Colonic mucosa (tissue), 4 donors: ENCODE measurements at regions not wholly inside any gene's neighbourhood (a gene's known extent, or its start where the extent isn't known, plus 50 kb on each side); places are given as distances from the start of the nearest gene placed in this dataset.

Source experiments
- DNase-seq: peaks from one replicate; pipeline ENCODE4 v3.0.0-alpha.2; 2020
- H3K27ac ChIP-seq: fragments of 200-600 bp; one replicate; pipeline ENCODE4 v1.8.0; 2021
- H3K27me3 ChIP-seq: fragments of 200-600 bp; one replicate; pipeline ENCODE4 v1.8.0; 2021
- H3K36me3 ChIP-seq: fragments of 200-600 bp; one replicate; pipeline ENCODE4 v1.8.0; 2021
- H3K4me1 ChIP-seq: fragments of 200-600 bp; one replicate; pipeline ENCODE4 v1.8.0; 2021; ENCODE audit warnings: mild to moderate bottlenecking
- H3K4me3 ChIP-seq: fragments of 200-600 bp; one replicate; pipeline ENCODE4 v1.8.0; 2021
- H3K9ac ChIP-seq, 2 donors: one replicate each; pipeline ENCODE4 v1.7.0; 2013; ENCODE audit warnings: control low read depth in 2 of 2, low read depth in 2 of 2, low read length in 2 of 2
- H3K9me3 ChIP-seq: fragments of 200-600 bp; one replicate; pipeline ENCODE4 v1.8.0; 2021
- CTCF ChIP-seq: fragments of 200-600 bp; IDR thresholded peaks from one replicate; pipeline ENCODE4 v1.8.0; 2022; ENCODE audit warnings: antibody characterized with exemption, mild to moderate bottlenecking
- intact Hi-C: fragments of 100-400 bp; cut with DNase I; formaldehyde crosslinking; loops from one replicate; pipeline ENCODE4 v1.14.1; 2022
- donor health status: healthy.
- donor health status: DM: no; HTN: no; CAD: no.
- donor health status: DM: no; HTN: no; CAD: no.

- Histone ChIP-seq H3K27ac (no peak overlapping the region), H3K27me3 (no peaks in the 10 kb centered on the region), H3K36me3 (no peaks in the 10 kb centered on the region), H3K4me1 (no peaks in the 10 kb centered on the region), H3K4me3 (no peak overlapping the region), H3K9ac (no peak overlapping the region), H3K9me3 (no peaks in the 10 kb centered on the region)
- intact Hi-C loops: no loop called here
- no peak for DNase-seq
- TF ChIP-seq CTCF: no peak
These were observed 146.8 kb upstream of the RASSF8 start for GRCh38 chr12:25811656-25812126.

- Histone ChIP-seq H3K27ac (no peak overlapping the region), H3K9ac (no peak overlapping the region), H3K4me3 (no peak overlapping the region), H3K36me3 (no peaks in the 10 kb centered on the region), H3K4me1 (no peaks in the 10 kb centered on the region), H3K27me3 (no peaks in the 10 kb centered on the region), H3K9me3 (no peaks in the 10 kb centered on the region)
- no peak for DNase-seq
- intact Hi-C loops: no loop called here
- no peak for TF ChIP-seq CTCF
These were observed 146.2 kb upstream of the RASSF8 start for GRCh38 chr12:25812295-25812694.

- no peak for TF ChIP-seq CTCF
- DNase-seq: no peak
- H3K4me3 ChIP-seq: no peak overlapping the region
- H3K27ac ChIP-seq: no peak overlapping the region
- H3K4me1 ChIP-seq: no peaks in the 10 kb centered on the region
- H3K9ac ChIP-seq: no peak overlapping the region
- intact Hi-C loops: no loop called here
- H3K9me3 ChIP-seq: no peaks in the 10 kb centered on the region
- H3K36me3 ChIP-seq: no peaks in the 10 kb centered on the region
- no peaks in the 10 kb centered on the region for H3K27me3 ChIP-seq
These were observed 144.6 kb upstream of the RASSF8 start for GRCh38 chr12:25813843-25814242.

- Histone ChIP-seq H3K27me3 (no peaks in the 10 kb centered on the region), H3K4me3 (no peak overlapping the region), H3K36me3 (no peaks in the 10 kb centered on the region), H3K9ac (no peak overlapping the region), H3K4me1 (no peaks in the 10 kb centered on the region), H3K9me3 (no peaks in the 10 kb centered on the region), H3K27ac (no peak overlapping the region)
- TF ChIP-seq CTCF: no peak
- DNase-seq: no peak
- intact Hi-C loops: no loop called here
These were observed 141.8 kb upstream of the RASSF8 start for GRCh38 chr12:25816637-25817036.

GRCh38 chr12:25817166-25817565 is 141.3 kb upstream of the RASSF8 start:
- Histone ChIP-seq H3K9me3 (no peaks in the 10 kb centered on the region), H3K9ac (no peak overlapping the region), H3K27ac (no peak overlapping the region), H3K4me3 (no peak overlapping the region), H3K36me3 (no peaks in the 10 kb centered on the region), H3K27me3 (no peaks in the 10 kb centered on the region), H3K4me1 (no peaks in the 10 kb centered on the region)
- no peak for TF ChIP-seq CTCF
- intact Hi-C loops: no loop called here
- no peak for DNase-seq
